ENCODE measurements at regions not wholly inside any gene's neighbourhood (a gene's known extent, or its start where the extent isn't known, plus 50 kb on each side); places are given as distances from the start of the nearest gene placed in this dataset.

GRCh38 chr1:193794239-193794638 lies 607.8 kb upstream of the B3GALT2 start:
- ATAC-seq = no peak
- no peak for DNase-seq
- intact Hi-C loops (cut with DNase I) = no loop called here

- intact Hi-C loops (cut with DNase I) = no loop called here
- DNase-seq (no peak), ATAC-seq (no peak)
These were observed 605.3 kb upstream of the B3GALT2 start for GRCh38 chr1:193791746-193792145.

GRCh38 chr1:193787061-193787460 lies 600.6 kb upstream of the B3GALT2 start:
- DNase-seq (no peak), ATAC-seq (no peak)
- intact Hi-C loops (cut with DNase I) = no loop called here

- DNase-seq (no peak), ATAC-seq (no peak)
- intact Hi-C loops (cut with DNase I) = no loop called here
These were observed 599.5 kb upstream of the B3GALT2 start for GRCh38 chr1:193785850-193786420.

- intact Hi-C loops (cut with DNase I) = no loop called here
- DNase-seq (no peak), ATAC-seq (no peak)
These were observed 588.3 kb upstream of the B3GALT2 start for GRCh38 chr1:193774536-193775323.

GRCh38 chr1:193771596-193771995 lies 585.2 kb upstream of the B3GALT2 start:
- intact Hi-C loops (cut with DNase I) = no loop called here
- ATAC-seq (no peak), DNase-seq (no peak)

GRCh38 chr1:193769651-193770050 lies 583.2 kb upstream of the B3GALT2 start:
- no peak for DNase-seq
- no peak for ATAC-seq
- intact Hi-C loops (cut with DNase I) = no loop called here

GRCh38 chr1:193767886-193768285 lies 581.5 kb upstream of the B3GALT2 start:
- intact Hi-C loops (cut with DNase I) = no loop called here
- DNase-seq (no peak), ATAC-seq (no peak)

- ATAC-seq = no peak
- DNase-seq = no peak
- intact Hi-C loops (cut with DNase I) = no loop called here
These were observed 579.9 kb upstream of the B3GALT2 start for GRCh38 chr1:193766329-193766728.

- no peak for DNase-seq
- intact Hi-C loops (cut with DNase I) = no loop called here
- ATAC-seq = no peak
These were observed 576.9 kb upstream of the B3GALT2 start for GRCh38 chr1:193763266-193763665.

- intact Hi-C loops (cut with DNase I) = no loop called here
- ATAC-seq (no peak), DNase-seq (no peak)
These were observed 575.8 kb upstream of the B3GALT2 start for GRCh38 chr1:193762236-193762635.

- ATAC-seq = no peak
- DNase-seq = no peak
- intact Hi-C loops (cut with DNase I) = no loop called here
These were observed 569.0 kb upstream of the B3GALT2 start for GRCh38 chr1:193755441-193755840.

- intact Hi-C loops (cut with DNase I) = no loop called here
- ATAC-seq (no peak), DNase-seq (no peak)
These were observed 568.5 kb upstream of the B3GALT2 start for GRCh38 chr1:193754732-193755427.

- intact Hi-C loops (cut with DNase I) = no loop called here
- DNase-seq = no peak
- no peak for ATAC-seq
These were observed 567.7 kb upstream of the B3GALT2 start for GRCh38 chr1:193754151-193754550.

- intact Hi-C loops (cut with DNase I) = no loop called here
These were observed 566.8 kb upstream of the B3GALT2 start for GRCh38 chr1:193753038-193753756.

GRCh38 chr1:193749868-193750267 lies 563.5 kb upstream of the B3GALT2 start:
- DNase-seq (no peak), ATAC-seq (no peak)
- intact Hi-C loops (cut with DNase I) = no loop called here

More at GRCh38 chr1:193753038-193753756, 566.8 kb upstream of the B3GALT2 start:
- ATAC-seq (no peak), DNase-seq (no peak)

GRCh38 chr1:193747579-193747978 lies 561.2 kb upstream of the B3GALT2 start:
- intact Hi-C loops (cut with DNase I) = no loop called here
- ATAC-seq = no peak
- no peak for DNase-seq

GRCh38 chr1:193741228-193741627 lies 554.8 kb upstream of the B3GALT2 start:
- intact Hi-C loops (cut with DNase I) = no loop called here
- ATAC-seq (no peak), DNase-seq (no peak)

- intact Hi-C loops (cut with DNase I) = no loop called here
- DNase-seq (no peak), ATAC-seq (no peak)
These were observed 554.3 kb upstream of the B3GALT2 start for GRCh38 chr1:193740762-193741161.

GRCh38 chr1:193736507-193736906 lies 550.1 kb upstream of the B3GALT2 start:
- intact Hi-C loops (cut with DNase I) = no loop called here
- no peak for DNase-seq
- ATAC-seq = peak in 1 of 2 donors; percentile 53

Measured in left cardiac atrium (tissue), 4 donors.